ENCODE measurements at regions not wholly inside any gene's neighbourhood (a gene's known extent, or its start where the extent isn't known, plus 50 kb on each side); places are given as distances from the start of the nearest gene placed in this dataset.

GRCh38 chr5:2581418-2581817 is 170.1 kb downstream of the IRX2 start:
- 83 to 91% (median 85%) methylated on average over 5 of the region's 5 CpGs for WGBS, 3 donors
- intact Hi-C loops (cut with DNase I) = no loop called here
- no peak overlapping the region for H3K27ac ChIP-seq
- H3K36me3 ChIP-seq = no peaks in the 10 kb centered on the region
- H3K4me1 ChIP-seq (ENCODE audit: insufficient read depth) = no peaks in the 10 kb centered on the region
- H3K27me3 ChIP-seq = no peaks in the 10 kb centered on the region
- no peak for DNase-seq
- H3K4me3 ChIP-seq = no peak overlapping the region
- TF ChIP-seq POLR2A (IDR thresholded peaks at IDR 0.05) (no peak), EP300 (IDR thresholded peaks at IDR 0.05) (no peak)
- TF ChIP-seq, protein P1, sequence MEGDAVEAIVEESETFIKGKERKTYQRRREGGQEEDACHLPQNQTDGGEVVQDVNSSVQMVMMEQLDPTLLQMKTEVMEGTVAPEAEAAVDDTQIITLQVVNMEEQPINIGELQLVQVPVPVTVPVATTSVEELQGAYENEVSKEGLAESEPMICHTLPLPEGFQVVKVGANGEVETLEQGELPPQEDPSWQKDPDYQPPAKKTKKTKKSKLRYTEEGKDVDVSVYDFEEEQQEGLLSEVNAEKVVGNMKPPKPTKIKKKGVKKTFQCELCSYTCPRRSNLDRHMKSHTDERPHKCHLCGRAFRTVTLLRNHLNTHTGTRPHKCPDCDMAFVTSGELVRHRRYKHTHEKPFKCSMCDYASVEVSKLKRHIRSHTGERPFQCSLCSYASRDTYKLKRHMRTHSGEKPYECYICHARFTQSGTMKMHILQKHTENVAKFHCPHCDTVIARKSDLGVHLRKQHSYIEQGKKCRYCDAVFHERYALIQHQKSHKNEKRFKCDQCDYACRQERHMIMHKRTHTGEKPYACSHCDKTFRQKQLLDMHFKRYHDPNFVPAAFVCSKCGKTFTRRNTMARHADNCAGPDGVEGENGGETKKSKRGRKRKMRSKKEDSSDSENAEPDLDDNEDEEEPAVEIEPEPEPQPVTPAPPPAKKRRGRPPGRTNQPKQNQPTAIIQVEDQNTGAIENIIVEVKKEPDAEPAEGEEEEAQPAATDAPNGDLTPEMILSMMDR (IDR thresholded peaks at IDR 0.05) = no peak
- H3K9me3 ChIP-seq = no peaks in the 10 kb centered on the region

DNA sequence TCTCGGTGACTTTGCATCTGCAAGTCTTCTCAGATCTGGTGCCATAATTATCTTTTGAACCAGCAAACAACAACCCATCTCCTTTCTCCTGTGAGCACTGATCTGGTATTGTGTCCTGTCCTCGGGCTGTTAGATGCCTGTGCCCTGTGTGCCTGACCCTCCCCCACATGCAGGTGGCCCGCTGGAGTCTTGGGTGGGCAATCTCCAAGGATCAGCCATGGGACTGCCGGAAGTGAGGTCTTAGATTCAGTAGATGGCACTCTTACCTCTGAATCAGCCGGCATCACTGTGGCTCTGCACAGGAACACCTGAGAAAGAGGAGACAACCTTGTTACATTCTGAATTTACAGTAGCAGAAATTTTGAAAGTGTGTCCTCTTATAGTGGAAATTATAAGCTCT is 172.4 kb downstream of the IRX2 start:
- intact Hi-C loops (cut with DNase I) = no loop called here
- TF ChIP-seq, protein P1 (IDR thresholded peaks at IDR 0.05) = no peak
- TF ChIP-seq POLR2A (IDR thresholded peaks at IDR 0.05) = no peak
- TF ChIP-seq EP300 (IDR thresholded peaks at IDR 0.05) = no peak
- H3K4me1 ChIP-seq (ENCODE audit: insufficient read depth) = no peaks in the 10 kb centered on the region

DNA sequence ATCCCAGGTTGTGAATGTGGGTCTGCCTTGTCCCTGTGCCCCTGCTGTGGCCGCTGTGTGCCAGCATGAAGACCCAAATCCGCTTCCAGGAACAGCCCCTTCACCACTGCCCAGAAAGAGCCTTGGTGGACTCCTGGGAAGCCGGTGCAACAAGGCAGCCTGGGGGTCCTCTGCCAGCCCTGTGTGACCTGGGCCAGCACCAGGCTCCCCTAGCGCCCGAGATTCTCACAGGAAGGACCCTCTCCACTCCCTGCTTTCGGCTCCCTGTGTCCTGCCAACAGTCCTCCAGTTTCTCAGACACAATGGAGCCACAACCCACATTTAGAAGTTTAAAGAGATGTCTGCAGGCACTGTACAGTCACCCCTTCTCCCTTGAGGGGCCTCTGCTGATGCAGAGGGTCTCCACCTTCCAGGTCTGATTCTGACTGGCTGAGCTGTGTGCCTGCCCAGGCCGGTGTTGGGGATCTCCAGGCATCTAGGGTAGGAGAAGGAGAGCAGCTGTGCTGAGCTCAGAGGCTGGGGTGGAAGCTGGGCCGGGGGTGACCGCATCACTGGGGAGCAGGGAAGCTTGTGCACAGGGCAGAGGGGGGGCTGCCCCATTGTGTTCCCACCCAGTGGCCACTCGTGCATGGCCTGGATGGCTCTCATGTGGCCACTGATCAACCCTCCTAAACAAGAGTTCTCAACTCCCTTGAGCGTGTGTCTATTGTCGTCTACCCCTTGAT is 174.0 kb downstream of the IRX2 start:
- no peaks in the 10 kb centered on the region for H3K4me1 ChIP-seq (ENCODE audit: insufficient read depth)
- H3K36me3 ChIP-seq = no peaks in the 10 kb centered on the region
- H3K27ac ChIP-seq = no peak overlapping the region
- H3K4me3 ChIP-seq = no peak overlapping the region
- no peaks in the 10 kb centered on the region for H3K9me3 ChIP-seq
- DNase-seq = no peak
- 78 to 89% (median 87%) methylated on average over 11 to 12 of the region's 12 CpGs for WGBS, 3 donors
- H3K27me3 ChIP-seq = no peaks in the 10 kb centered on the region
- intact Hi-C loops (cut with DNase I) = no loop called here
- TF ChIP-seq POLR2A (IDR thresholded peaks at IDR 0.05) = no peak

More for the DNA sequence above, 172.4 kb downstream of the IRX2 start:
- Histone ChIP-seq H3K36me3 (no peaks in the 10 kb centered on the region), H3K4me3 (no peak overlapping the region), H3K27ac (no peak overlapping the region), H3K27me3 (no peaks in the 10 kb centered on the region), H3K9me3 (no peaks in the 10 kb centered on the region)
- DNase-seq = no peak
- 36 to 43% (median 40%) methylated on average over 5 of the region's 5 CpGs for WGBS, 3 donors

- Histone ChIP-seq H3K4me3 (no peak overlapping the region), H3K27ac (no peak overlapping the region), H3K27me3 (no peaks in the 10 kb centered on the region), H3K9me3 (no peaks in the 10 kb centered on the region), H3K36me3 (no peaks in the 10 kb centered on the region), H3K4me1 (ENCODE audit: insufficient read depth) (no peaks in the 10 kb centered on the region)
- DNase-seq = no peak
- TF ChIP-seq, protein P1 (IDR thresholded peaks at IDR 0.05) = no peak
- no peak for TF ChIP-seq EP300 (IDR thresholded peaks at IDR 0.05)
- TF ChIP-seq POLR2A (IDR thresholded peaks at IDR 0.05) = no peak
- intact Hi-C loops (cut with DNase I) = no loop called here
- 65 to 72% (median 65%) methylated on average over 10 to 11 of the region's 11 CpGs for WGBS, 3 donors
Observed at GRCh38 chr5:2576823-2577222, 174.7 kb downstream of the IRX2 start.

DNA sequence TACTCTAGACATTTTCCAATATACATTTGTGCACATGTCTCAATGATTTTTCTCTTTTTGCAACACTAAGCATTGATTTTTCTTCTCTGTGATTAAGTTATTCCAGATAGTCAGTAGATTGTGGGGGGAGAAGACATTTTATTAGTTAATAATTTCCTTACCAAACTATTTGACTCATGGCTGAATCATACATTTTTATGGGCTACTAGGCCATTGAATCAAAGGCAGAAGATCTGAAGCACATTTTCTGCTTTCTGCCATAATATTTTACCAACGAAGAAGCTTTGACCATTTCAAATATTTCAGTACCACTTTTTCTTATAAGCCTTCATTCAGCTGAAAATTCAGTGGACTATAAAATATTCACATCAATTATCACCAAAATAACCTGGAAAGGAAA is 175.6 kb downstream of the IRX2 start:
- no peak for TF ChIP-seq POLR2A (IDR thresholded peaks at IDR 0.05)
- Histone ChIP-seq H3K27ac (no peak overlapping the region), H3K36me3 (no peaks in the 10 kb centered on the region), H3K4me1 (ENCODE audit: insufficient read depth) (no peaks in the 10 kb centered on the region), H3K9me3 (no peaks in the 10 kb centered on the region), H3K27me3 (no peaks in the 10 kb centered on the region), H3K4me3 (no peak overlapping the region)
- no peak for DNase-seq
- 55 to 62% (median 57%) methylated on average over 1 of the region's 1 CpG for WGBS, 3 donors
- intact Hi-C loops (cut with DNase I) = no loop called here

Measured in ovary (tissue), 7 donors.